GM13977 (cell line): ENCODE measurements at regions not wholly inside any gene's neighbourhood (a gene's known extent, or its start where the extent isn't known, plus 50 kb on each side); places are given as distances from the start of the nearest gene placed in this dataset.

Experiments
- DNase-seq: peaks from one replicate; pipeline ENCODE4 v3.0.0; 2012; ENCODE audit warnings: low spot score
- CTCF ChIP-seq: IDR thresholded peaks from 2 replicates; pipeline ENCODE4 v1.5.1; 2012; ENCODE audit warnings: mild to moderate bottlenecking, control low read depth; ENCODE audit not compliant: insufficient read depth; ENCODE audit errors: extremely low read depth, missing control alignments
- in situ Hi-C: fragments of 300-500 bp; cut with MboI; formaldehyde crosslinking; loops from one replicate; pipeline ENCODE4 v1.12.0; 2022; ENCODE audit warnings: low sequenced_read_pairs, low pct_unique_long_range_greater_than_20kb, mixed read lengths, inconsistent platforms; ENCODE audit not compliant: unreplicated experiment

- in situ Hi-C loops = no loop called here
- no peak for DNase-seq
- TF ChIP-seq CTCF = no peak
Measured at GRCh38 chr2:71813807-71814470, 333.7 kb downstream of the CYP26B1 start.

- in situ Hi-C loops = no loop called here
- no peak for TF ChIP-seq CTCF
- no peak for DNase-seq
Measured at GRCh38 chr2:71813315-71813714, 334.3 kb downstream of the CYP26B1 start.

- DNase-seq = no peak
- in situ Hi-C loops = no loop called here
- TF ChIP-seq CTCF = no peak
Measured at GRCh38 chr2:71812736-71813135, 334.9 kb downstream of the CYP26B1 start.

- no peak for TF ChIP-seq CTCF
- no peak for DNase-seq
- in situ Hi-C loops = no loop called here
Measured at GRCh38 chr2:71811726-71812125, 335.9 kb downstream of the CYP26B1 start.

- no peak for DNase-seq
- no peak for TF ChIP-seq CTCF
- in situ Hi-C loops = no loop called here
Measured at GRCh38 chr2:71811157-71811556, 336.5 kb downstream of the CYP26B1 start.

GRCh38 chr2:71807581-71808451 lies 339.8 kb downstream of the CYP26B1 start:
- TF ChIP-seq CTCF = no peak
- DNase-seq = no peak
- in situ Hi-C loops = no loop called here
